CD14-positive monocyte (primary cell): ENCODE measurements at regions not wholly inside any gene's neighbourhood (a gene's known extent, or its start where the extent isn't known, plus 50 kb on each side); places are given as distances from the start of the nearest gene placed in this dataset.

ENCODE experiments used
- DNase-seq, 3 donors: peaks; one replicate each; pipeline ENCODE4 v3.0.0-alpha.2; 2011 to 2022
- H2AFZ ChIP-seq: 2 replicates; pipeline ENCODE4 v1.6.0; 2012; ENCODE audit warnings: mild to moderate bottlenecking, low read depth, low read length, inconsistent platforms; ENCODE audit not compliant: insufficient read depth, poor library complexity, severe bottlenecking
- H3K27ac ChIP-seq, 2 donors: 1 replicate in 1 of 2; 2 replicates in 1 of 2; pipeline ENCODE4 v1.5.1; 2012 to 2013; ENCODE audit warnings: low read length in 2 of 2, control low read depth in 1 of 2, inconsistent platforms in 1 of 2, low read depth in 1 of 2, mild to moderate bottlenecking in 1 of 2
- H3K27me3 ChIP-seq, 2 donors: one replicate each; pipeline versions ENCODE4 v1.6.0 to v1.6.1; 2011 to 2013; ENCODE audit warnings: low read length in 2 of 2; ENCODE audit not compliant: control insufficient read depth in 2 of 2, insufficient read depth in 2 of 2
- H3K36me3 ChIP-seq, 2 donors: replicated peaks in 1 of 2; 1 replicate in 1 of 2; 2 replicates in 1 of 2; pipeline versions ENCODE4 v1.5.1 to v1.6.1; 2012 to 2013; ENCODE audit warnings: low read length in 2 of 2, control low read depth in 1 of 2, inconsistent platforms in 1 of 2, mild to moderate bottlenecking in 1 of 2; ENCODE audit not compliant: insufficient read depth in 2 of 2, control insufficient read depth in 1 of 2
- H3K4me1 ChIP-seq, 2 donors: 1 replicate in 1 of 2; 2 replicates in 1 of 2; pipeline versions ENCODE4 v1.5.1 to v1.6.1; 2012 to 2013; ENCODE audit warnings: low read length in 2 of 2, control low read depth in 1 of 2, inconsistent platforms in 1 of 2, mild to moderate bottlenecking in 1 of 2, moderate library complexity in 1 of 2; ENCODE audit not compliant: insufficient read depth in 2 of 2, control insufficient read depth in 1 of 2
- H3K4me2 ChIP-seq: replicated peaks from 2 replicates; pipeline ENCODE3; 2012; ENCODE audit warnings: low read length, moderate library complexity, mild to moderate bottlenecking; ENCODE audit not compliant: poor library complexity, severe bottlenecking; ENCODE audit errors: extremely low read depth
- H3K4me3 ChIP-seq, 3 experiments: fragments of 200-600 bp in 1 of 3; sonication (generic) in 1 of 3; replicated peaks in 1 of 3; 1 replicate in 2 of 3; 2 replicates in 1 of 3; pipeline ENCODE4 v1.5.1; 2011 to 2013; ENCODE audit warnings: low read length in 3 of 3, mild to moderate bottlenecking in 3 of 3, control low read depth in 2 of 3, low read depth in 2 of 3, inconsistent platforms in 1 of 3, moderate library complexity in 1 of 3
- H3K79me2 ChIP-seq: 2 replicates; pipeline ENCODE4 v1.6.0; 2012; ENCODE audit warnings: mild to moderate bottlenecking, control low read depth, inconsistent platforms, low read length, moderate library complexity; ENCODE audit not compliant: insufficient read depth
- H3K9ac ChIP-seq: 2 replicates; pipeline ENCODE4 v1.6.0; 2017; ENCODE audit warnings: low read length, mild to moderate bottlenecking; ENCODE audit not compliant: insufficient read depth, poor library complexity, severe bottlenecking
- H3K9me3 ChIP-seq, 2 donors: replicated peaks in 1 of 2; 1 replicate in 1 of 2; 2 replicates in 1 of 2; pipeline versions ENCODE4 v1.5.1 to v1.6.1; 2012 to 2013; ENCODE audit warnings: low read length in 2 of 2, control low read depth in 1 of 2; ENCODE audit not compliant: control insufficient read depth in 1 of 2, insufficient read depth in 1 of 2
- H4K20me1 ChIP-seq: 2 replicates; pipeline ENCODE4 v1.6.0; 2012; ENCODE audit warnings: mild to moderate bottlenecking, low read length, control low read depth, moderate library complexity; ENCODE audit not compliant: insufficient read depth
- H3K27ac Mint-ChIP-seq, 7 donors: one replicate each; pipeline ENCODE4 v1.8.0; 2020; ENCODE audit warnings: mild to moderate bottlenecking in 7 of 7, mixed read lengths in 7 of 7, moderate library complexity in 6 of 7, inconsistent platforms in 2 of 7
- H3K27me3 Mint-ChIP-seq, 3 donors: one replicate each; pipeline ENCODE4 v1.8.0; 2021 to 2022; ENCODE audit warnings: low read depth in 3 of 3, mild to moderate bottlenecking in 3 of 3, mixed read lengths in 3 of 3, moderate library complexity in 3 of 3, inconsistent platforms in 1 of 3
- H3K36me3 Mint-ChIP-seq, 2 donors: one replicate each; pipeline ENCODE4 v1.8.0; 2020; ENCODE audit warnings: mixed read lengths in 2 of 2, inconsistent platforms in 1 of 2, mild to moderate bottlenecking in 1 of 2
- H3K4me1 Mint-ChIP-seq: one replicate; pipeline ENCODE4 v1.8.0; 2020; ENCODE audit warnings: mild to moderate bottlenecking, mixed read lengths
- H3K4me3 Mint-ChIP-seq, 2 donors: one replicate each; pipeline ENCODE4 v1.8.0; 2020; ENCODE audit warnings: mild to moderate bottlenecking in 2 of 2, mixed read lengths in 2 of 2, moderate library complexity in 1 of 2
- H3K9me3 Mint-ChIP-seq, 7 donors: one replicate each; pipeline ENCODE4 v1.8.0; 2020 to 2022; ENCODE audit warnings: mixed read lengths in 7 of 7, mild to moderate bottlenecking in 6 of 7, moderate library complexity in 6 of 7, inconsistent platforms in 2 of 7
- WGBS: methylation state at CpG from one replicate; pipeline ENCODE4 v1.1.5; 2013; ENCODE audit warnings: missing lambda C conversion rate; ENCODE audit not compliant: insufficient coverage; 5-methylcytosine and 5-hydroxymethylcytosine counted together
- intact Hi-C, 2 donors: fragments of 100-400 bp; cut with micrococcal nuclease; formaldehyde crosslinking; loops; one replicate each; pipeline versions ENCODE4 v1.15.0 to v1.15.1; 2023
- TF ChIP-seq, protein P1 (sequence below): fragments of 200-600 bp; IDR thresholded peaks from one replicate; pipeline ENCODE4 v1.8.0; 2022; ENCODE audit warnings: antibody characterized with exemption, mild to moderate bottlenecking

- Mint-ChIP-seq H3K4me1 (peaks cover 15% of the 10 kb centered on the region), H3K27ac (no peak overlapping the region), H3K36me3 (no peaks in the 10 kb centered on the region), H3K27me3 (peaks cover 0 to 2% (median 0%) of the 10 kb centered on the region in 3 donors), H3K4me3 (no peak overlapping the region), H3K9me3 (peaks cover 0 to 7% (median 0%) of the 10 kb centered on the region in 7 donors)
- Histone ChIP-seq H2AFZ (no peak overlapping the region), H3K4me1 (peaks cover 2 to 9% of the 10 kb centered on the region in 2 donors), H3K27me3 (no peaks in the 10 kb centered on the region), H3K4me3 (no peak overlapping the region), H4K20me1 (no peaks in the 10 kb centered on the region), H3K27ac (no peak overlapping the region), H3K4me2 (no peak overlapping the region), H3K79me2 (no peaks in the 10 kb centered on the region), H3K9ac (no peak overlapping the region), H3K36me3 (no peaks in the 10 kb centered on the region), H3K9me3 (no peaks in the 10 kb centered on the region)
- intact Hi-C loops, result loop anchor here (5.0 to 10.0 kb wide), 2 partner anchors 179 to 507 kb away; no protein-coding TSS in a partner anchor
- TF ChIP-seq, protein P1, sequence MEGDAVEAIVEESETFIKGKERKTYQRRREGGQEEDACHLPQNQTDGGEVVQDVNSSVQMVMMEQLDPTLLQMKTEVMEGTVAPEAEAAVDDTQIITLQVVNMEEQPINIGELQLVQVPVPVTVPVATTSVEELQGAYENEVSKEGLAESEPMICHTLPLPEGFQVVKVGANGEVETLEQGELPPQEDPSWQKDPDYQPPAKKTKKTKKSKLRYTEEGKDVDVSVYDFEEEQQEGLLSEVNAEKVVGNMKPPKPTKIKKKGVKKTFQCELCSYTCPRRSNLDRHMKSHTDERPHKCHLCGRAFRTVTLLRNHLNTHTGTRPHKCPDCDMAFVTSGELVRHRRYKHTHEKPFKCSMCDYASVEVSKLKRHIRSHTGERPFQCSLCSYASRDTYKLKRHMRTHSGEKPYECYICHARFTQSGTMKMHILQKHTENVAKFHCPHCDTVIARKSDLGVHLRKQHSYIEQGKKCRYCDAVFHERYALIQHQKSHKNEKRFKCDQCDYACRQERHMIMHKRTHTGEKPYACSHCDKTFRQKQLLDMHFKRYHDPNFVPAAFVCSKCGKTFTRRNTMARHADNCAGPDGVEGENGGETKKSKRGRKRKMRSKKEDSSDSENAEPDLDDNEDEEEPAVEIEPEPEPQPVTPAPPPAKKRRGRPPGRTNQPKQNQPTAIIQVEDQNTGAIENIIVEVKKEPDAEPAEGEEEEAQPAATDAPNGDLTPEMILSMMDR, result no peak
- 89% methylated on average over 3 of the region's 7 CpGs for WGBS
- DNase-seq, result no peak
These were observed 67.5 kb downstream of the DNTTIP2 start for GRCh38 chr1:93811326-93812065.

- no peak overlapping the region for H2AFZ ChIP-seq
- Mint-ChIP-seq H3K4me3 (no peak overlapping the region), H3K4me1 (peaks cover 3% of the 10 kb centered on the region), H3K27ac (no peak overlapping the region), H3K27me3 (peaks cover 0 to 2% (median 0%) of the 10 kb centered on the region in 3 donors), H3K9me3 (peaks cover 0 to 7% (median 0%) of the 10 kb centered on the region in 7 donors), H3K36me3 (no peaks in the 10 kb centered on the region)
- no peaks in the 10 kb centered on the region for H4K20me1 ChIP-seq
- H3K27ac ChIP-seq, result no peak overlapping the region
- no peak overlapping the region for H3K4me2 ChIP-seq
- no peaks in the 10 kb centered on the region for H3K79me2 ChIP-seq
- H3K4me3 ChIP-seq, result no peak overlapping the region
- 100% methylated on average over 1 of the region's 3 CpGs for WGBS
- H3K36me3 ChIP-seq, result no peaks in the 10 kb centered on the region
- no peak overlapping the region for H3K9ac ChIP-seq
- no peaks in the 10 kb centered on the region for H3K4me1 ChIP-seq
- TF ChIP-seq, protein P1, result no peak
- intact Hi-C loops, result loop anchor here (5.0 to 10.0 kb wide), 2 partner anchors 178 to 506 kb away; no protein-coding TSS in a partner anchor
- DNase-seq, result no peak
- no peaks in the 10 kb centered on the region for H3K9me3 ChIP-seq
- no peaks in the 10 kb centered on the region for H3K27me3 ChIP-seq
These were observed 68.7 kb downstream of the DNTTIP2 start for GRCh38 chr1:93810316-93810715.
